ENCODE measurements at regions not wholly inside any gene's neighbourhood (a gene's known extent, or its start where the extent isn't known, plus 50 kb on each side); places are given as distances from the start of the nearest gene placed in this dataset.

DNA sequence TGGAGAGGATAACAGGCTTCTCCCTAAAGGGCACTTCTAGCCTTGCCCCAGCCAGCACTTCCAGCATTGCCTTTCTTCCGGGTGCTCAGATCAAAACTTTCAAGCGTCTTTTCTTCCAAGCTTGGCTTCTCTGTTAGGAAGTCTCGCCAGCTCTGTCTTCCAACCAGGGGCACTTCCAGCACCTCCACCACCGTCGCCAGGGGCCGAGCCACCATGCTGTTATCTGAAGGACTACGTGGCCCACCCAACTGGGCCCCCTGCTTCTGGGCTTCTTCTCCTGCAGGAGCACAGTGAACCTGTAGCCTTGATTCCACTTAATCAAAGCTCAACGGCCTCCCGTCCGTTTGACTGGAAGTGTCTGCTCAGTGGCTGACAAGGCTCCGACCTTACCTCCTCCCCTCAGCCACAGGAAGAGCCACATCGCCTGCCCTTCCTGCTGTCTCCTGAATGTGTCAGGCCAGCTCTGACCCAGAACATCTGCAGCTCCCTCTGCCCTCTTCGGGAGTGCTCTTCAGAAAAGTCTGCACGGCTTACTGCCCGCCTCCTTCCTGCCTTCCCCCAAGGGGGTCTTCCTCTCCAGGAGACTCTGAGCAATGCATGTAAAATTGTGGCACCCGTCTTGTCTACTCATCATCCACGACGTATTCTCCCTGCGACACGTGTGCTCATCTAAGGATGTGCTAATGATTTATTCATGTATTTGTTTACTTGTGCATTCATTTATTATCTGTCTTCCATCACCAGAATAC, 527.0 kb downstream of the CDH26 start:
- no peak for DNase-seq
- Mint-ChIP-seq H3K27me3 (no peaks in the 10 kb centered on the region), H3K27ac (no peak overlapping the region), H3K36me3 (ENCODE audit: low read depth) (no peaks in the 10 kb centered on the region), H3K4me3 (no peak overlapping the region), H3K9me3 (no peaks in the 10 kb centered on the region), H3K4me1 (no peaks in the 10 kb centered on the region)
- ChIA-PET CTCF (no interaction called here), POLR2A (no interaction called here)

GRCh38 chr20:60486315-60486714, 528.1 kb downstream of the CDH26 start:
- H3K4me3 Mint-ChIP-seq = no peak overlapping the region
- H3K27me3 Mint-ChIP-seq = no peaks in the 10 kb centered on the region
- H3K4me1 Mint-ChIP-seq = no peaks in the 10 kb centered on the region
- ChIA-PET POLR2A (no interaction called here), CTCF (no interaction called here)
- no peak overlapping the region for H3K27ac Mint-ChIP-seq
- no peaks in the 10 kb centered on the region for H3K36me3 Mint-ChIP-seq (ENCODE audit: low read depth)
- no peak for DNase-seq
- no peaks in the 10 kb centered on the region for H3K9me3 Mint-ChIP-seq

DNA sequence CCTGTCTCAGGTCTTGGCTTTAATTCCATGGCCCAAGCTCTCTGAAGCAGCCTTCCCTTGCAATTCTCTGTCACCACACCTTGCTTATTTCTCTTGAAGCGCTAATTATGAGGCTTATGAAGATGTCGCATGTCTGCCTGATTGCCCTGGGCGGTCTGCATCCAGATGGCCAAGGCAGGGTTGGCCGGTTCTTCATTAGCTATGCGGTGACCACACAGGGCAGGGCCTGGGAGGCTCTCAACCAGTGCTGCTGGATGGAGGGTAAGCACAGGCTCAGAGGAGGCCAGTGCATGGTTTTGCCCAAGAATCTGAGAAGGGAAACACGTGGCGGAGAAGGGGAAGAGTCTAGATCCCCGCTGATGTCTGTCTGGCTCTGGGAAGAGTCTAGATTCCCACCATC, 528.7 kb downstream of the CDH26 start:
- no peak for DNase-seq
- Mint-ChIP-seq H3K4me1 (no peaks in the 10 kb centered on the region), H3K27me3 (no peaks in the 10 kb centered on the region), H3K9me3 (no peaks in the 10 kb centered on the region), H3K4me3 (no peak overlapping the region), H3K27ac (no peak overlapping the region), H3K36me3 (ENCODE audit: low read depth) (no peaks in the 10 kb centered on the region)
- ChIA-PET CTCF (no interaction called here), POLR2A (no interaction called here)

GRCh38 chr20:60490217-60491050, 532.2 kb downstream of the CDH26 start:
- Mint-ChIP-seq H3K9me3 (no peaks in the 10 kb centered on the region), H3K36me3 (ENCODE audit: low read depth) (no peaks in the 10 kb centered on the region), H3K4me1 (no peaks in the 10 kb centered on the region), H3K27me3 (no peaks in the 10 kb centered on the region), H3K4me3 (no peak overlapping the region), H3K27ac (no peak overlapping the region)
- CTCF ChIA-PET = no interaction called here
- no peak for DNase-seq
- POLR2A ChIA-PET = no interaction called here

GRCh38 chr20:60491051-60491581, 532.9 kb downstream of the CDH26 start:
- DNase-seq = no peak
- POLR2A ChIA-PET = no interaction called here
- H3K9me3 Mint-ChIP-seq = no peaks in the 10 kb centered on the region
- H3K27me3 Mint-ChIP-seq = no peaks in the 10 kb centered on the region
- no peak overlapping the region for H3K27ac Mint-ChIP-seq
- CTCF ChIA-PET = no interaction called here
- H3K4me1 Mint-ChIP-seq = no peaks in the 10 kb centered on the region
- no peak overlapping the region for H3K4me3 Mint-ChIP-seq
- H3K36me3 Mint-ChIP-seq (ENCODE audit: low read depth) = no peaks in the 10 kb centered on the region

DNA sequence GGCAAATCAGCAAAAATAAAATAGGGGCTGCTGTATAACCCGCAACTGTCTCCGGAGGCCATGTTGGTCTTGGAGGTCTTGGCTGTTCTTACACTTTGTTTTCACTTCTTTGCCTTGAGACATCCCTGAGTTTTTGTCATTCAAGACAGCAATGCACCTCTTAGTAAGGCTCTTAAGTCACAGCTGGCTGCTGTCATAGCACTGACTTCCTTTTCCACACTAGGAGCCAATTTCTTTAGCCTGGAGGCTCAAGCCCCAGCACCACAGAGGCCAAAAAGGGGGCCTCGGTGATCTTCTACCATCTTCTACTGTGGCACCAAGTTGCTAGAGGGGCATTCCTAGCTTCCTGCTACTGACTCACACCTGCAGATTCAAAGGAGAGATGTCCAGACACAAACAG, 536.3 kb downstream of the CDH26 start:
- no peaks in the 10 kb centered on the region for H3K36me3 Mint-ChIP-seq (ENCODE audit: low read depth)
- H3K27ac Mint-ChIP-seq = no peak overlapping the region
- no peak for DNase-seq
- no peaks in the 10 kb centered on the region for H3K27me3 Mint-ChIP-seq
- CTCF ChIA-PET = no interaction called here
- no peaks in the 10 kb centered on the region for H3K9me3 Mint-ChIP-seq
- no peaks in the 10 kb centered on the region for H3K4me1 Mint-ChIP-seq
- no peak overlapping the region for H3K4me3 Mint-ChIP-seq
- POLR2A ChIA-PET = no interaction called here

- H3K4me1 Mint-ChIP-seq = no peaks in the 10 kb centered on the region
- ChIA-PET CTCF (no interaction called here), POLR2A (no interaction called here)
- DNase-seq = no peak
- no peak overlapping the region for H3K4me3 Mint-ChIP-seq
- H3K9me3 Mint-ChIP-seq = no peaks in the 10 kb centered on the region
- H3K27ac Mint-ChIP-seq = no peak overlapping the region
- H3K27me3 Mint-ChIP-seq = no peaks in the 10 kb centered on the region
- H3K36me3 Mint-ChIP-seq (ENCODE audit: low read depth) = no peaks in the 10 kb centered on the region
Observed at GRCh38 chr20:60497298-60498035, 539.2 kb downstream of the CDH26 start.

GRCh38 chr20:60500038-60500701, 541.9 kb downstream of the CDH26 start:
- Mint-ChIP-seq H3K4me3 (no peak overlapping the region), H3K9me3 (no peaks in the 10 kb centered on the region), H3K27ac (no peak overlapping the region), H3K36me3 (ENCODE audit: low read depth) (no peaks in the 10 kb centered on the region), H3K27me3 (no peaks in the 10 kb centered on the region), H3K4me1 (no peaks in the 10 kb centered on the region)
- POLR2A ChIA-PET = no interaction called here
- CTCF ChIA-PET = no interaction called here
- no peak for DNase-seq

- no peak overlapping the region for H3K4me3 Mint-ChIP-seq
- POLR2A ChIA-PET = no interaction called here
- H3K27me3 Mint-ChIP-seq = no peaks in the 10 kb centered on the region
- no peaks in the 10 kb centered on the region for H3K4me1 Mint-ChIP-seq
- no peak for DNase-seq
- CTCF ChIA-PET = no interaction called here
- H3K36me3 Mint-ChIP-seq (ENCODE audit: low read depth) = no peaks in the 10 kb centered on the region
- no peaks in the 10 kb centered on the region for H3K9me3 Mint-ChIP-seq
- no peak overlapping the region for H3K27ac Mint-ChIP-seq
Observed at GRCh38 chr20:60501048-60501447, 542.8 kb downstream of the CDH26 start.

DNA sequence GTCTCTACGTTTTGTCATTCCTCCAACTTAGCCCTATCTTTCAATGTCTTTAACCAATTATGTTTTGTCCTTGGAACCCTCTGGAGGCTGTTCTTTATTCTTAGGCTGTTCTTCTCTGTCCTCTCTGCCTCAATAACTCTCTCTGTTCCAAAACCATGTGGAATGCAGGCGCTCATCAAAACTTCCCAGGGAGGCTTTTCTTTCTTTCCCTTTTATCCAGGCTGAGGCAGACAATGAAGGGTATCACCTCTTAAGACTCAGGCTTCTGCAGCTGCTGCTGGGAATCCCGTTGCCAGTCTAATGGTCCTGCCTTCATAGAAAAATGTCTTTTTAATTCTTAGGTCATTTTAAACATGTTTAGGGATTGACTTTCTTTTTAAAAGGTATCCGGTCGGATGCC, 544.7 kb downstream of the CDH26 start:
- Mint-ChIP-seq H3K9me3 (no peaks in the 10 kb centered on the region), H3K4me3 (no peak overlapping the region), H3K4me1 (no peaks in the 10 kb centered on the region), H3K27ac (no peak overlapping the region), H3K36me3 (ENCODE audit: low read depth) (no peaks in the 10 kb centered on the region), H3K27me3 (no peaks in the 10 kb centered on the region)
- POLR2A ChIA-PET = no interaction called here
- DNase-seq = no peak
- CTCF ChIA-PET = no interaction called here

GRCh38 chr20:60505423-60505822, 547.2 kb downstream of the CDH26 start:
- no peak for DNase-seq
- H3K36me3 Mint-ChIP-seq (ENCODE audit: low read depth) = no peaks in the 10 kb centered on the region
- H3K27me3 Mint-ChIP-seq = no peaks in the 10 kb centered on the region
- H3K27ac Mint-ChIP-seq = no peak overlapping the region
- CTCF ChIA-PET = no interaction called here
- POLR2A ChIA-PET = no interaction called here
- no peaks in the 10 kb centered on the region for H3K9me3 Mint-ChIP-seq
- H3K4me3 Mint-ChIP-seq = no peak overlapping the region
- no peaks in the 10 kb centered on the region for H3K4me1 Mint-ChIP-seq

DNA sequence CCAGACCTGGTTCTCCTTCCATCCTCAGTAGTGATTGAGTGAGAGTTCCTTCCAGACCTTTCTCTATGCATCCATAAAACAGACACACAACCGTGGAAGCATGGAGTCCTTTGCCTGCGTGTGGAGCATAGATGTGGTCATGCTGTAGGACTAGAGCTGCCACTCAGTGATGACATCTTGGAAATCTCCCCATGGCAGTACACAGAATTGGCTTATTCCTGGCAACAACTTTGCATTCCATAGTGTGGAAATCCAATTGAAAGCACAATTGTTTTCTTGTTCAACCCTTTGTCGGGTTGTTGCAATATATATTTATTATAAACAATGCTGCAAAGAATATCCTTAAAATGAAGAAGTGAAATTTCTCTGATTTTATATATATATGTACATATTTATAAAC, 547.8 kb downstream of the CDH26 start:
- Mint-ChIP-seq H3K9me3 (no peaks in the 10 kb centered on the region), H3K27me3 (no peaks in the 10 kb centered on the region), H3K27ac (no peak overlapping the region), H3K36me3 (ENCODE audit: low read depth) (no peaks in the 10 kb centered on the region), H3K4me1 (no peaks in the 10 kb centered on the region), H3K4me3 (no peak overlapping the region)
- no peak for DNase-seq
- ChIA-PET CTCF (no interaction called here), POLR2A (no interaction called here)

DNA sequence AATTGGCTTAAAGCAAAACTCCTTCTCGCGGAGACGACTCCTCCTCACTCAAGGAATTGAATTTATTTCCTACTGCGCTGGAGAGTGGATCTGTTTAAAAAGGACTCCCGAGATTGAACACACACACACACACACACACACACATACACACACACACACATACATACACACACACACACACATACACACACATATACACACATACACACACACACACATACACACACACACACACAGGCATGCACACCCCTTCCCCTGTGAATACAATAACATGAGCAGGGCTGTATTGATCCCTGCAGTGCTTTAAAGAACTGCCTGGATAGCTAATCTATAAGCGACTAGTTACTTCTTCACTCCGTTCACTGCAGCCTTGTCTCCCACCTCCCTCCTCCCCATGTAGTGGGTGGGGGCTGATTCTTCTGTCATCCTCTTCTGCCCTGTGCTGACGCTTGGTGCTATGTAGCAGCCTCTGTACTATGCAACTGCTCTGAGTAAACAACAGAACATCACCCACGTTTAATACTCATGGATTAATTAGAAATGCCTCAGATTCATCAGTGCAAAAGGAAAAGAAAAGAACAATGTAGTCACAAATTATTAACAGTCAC, 549.0 kb downstream of the CDH26 start:
- ChIA-PET CTCF (no interaction called here), POLR2A (no interaction called here)
- no peak for DNase-seq
- Mint-ChIP-seq H3K4me3 (no peak overlapping the region), H3K27me3 (no peaks in the 10 kb centered on the region), H3K27ac (no peak overlapping the region), H3K9me3 (no peaks in the 10 kb centered on the region), H3K4me1 (no peaks in the 10 kb centered on the region), H3K36me3 (ENCODE audit: low read depth) (no peaks in the 10 kb centered on the region)

All from activated CD4-positive, alpha-beta T cell treated with anti-CD3 and anti-CD28 coated beads, Interleukin-2, amount 10 ng/mL, durations not matched to agents 7 days and 5 days (primary cell).